ENCODE measurements at regions not wholly inside any gene's neighbourhood (a gene's known extent, or its start where the extent isn't known, plus 50 kb on each side); places are given as distances from the start of the nearest gene placed in this dataset.
"Not testable (repeated sequence)": the region's sequence is repeated elsewhere in the genome, so short reads cannot be mapped to it uniquely, and the experiment has no call there.

DNA sequence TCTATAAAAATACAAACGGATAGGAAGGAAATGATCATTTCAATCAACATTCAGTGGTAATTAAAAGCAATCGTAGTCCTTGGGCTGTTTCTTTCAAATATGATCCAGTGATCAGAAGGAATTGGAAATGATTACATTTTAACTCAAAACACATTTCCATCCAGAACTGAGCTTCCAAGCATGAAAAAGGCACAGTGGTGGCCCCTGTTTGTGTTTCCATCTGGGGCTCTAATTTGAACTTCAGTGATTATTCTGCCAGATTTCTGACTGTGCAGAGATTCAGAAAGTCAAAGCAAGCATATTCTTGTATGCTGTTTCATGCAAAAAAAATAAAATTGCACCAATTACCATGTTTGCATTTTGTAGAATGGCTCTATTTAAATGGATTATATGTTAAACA lies 157.0 kb upstream of the LMNTD1 start:
- H3K27me3 Mint-ChIP-seq (ENCODE audit: low read depth), result peaks cover 8% of the 10 kb centered on the region
- H3K27ac Mint-ChIP-seq, result no peak overlapping the region
- ATAC-seq (no peak), DNase-seq (ENCODE audit: low spot score) (no peak)
- ChIA-PET CTCF (no interaction called here), POLR2A (no interaction called here)
- H3K36me3 Mint-ChIP-seq, result peaks cover 56% of the 10 kb centered on the region
- TF ChIP-seq, protein P1, sequence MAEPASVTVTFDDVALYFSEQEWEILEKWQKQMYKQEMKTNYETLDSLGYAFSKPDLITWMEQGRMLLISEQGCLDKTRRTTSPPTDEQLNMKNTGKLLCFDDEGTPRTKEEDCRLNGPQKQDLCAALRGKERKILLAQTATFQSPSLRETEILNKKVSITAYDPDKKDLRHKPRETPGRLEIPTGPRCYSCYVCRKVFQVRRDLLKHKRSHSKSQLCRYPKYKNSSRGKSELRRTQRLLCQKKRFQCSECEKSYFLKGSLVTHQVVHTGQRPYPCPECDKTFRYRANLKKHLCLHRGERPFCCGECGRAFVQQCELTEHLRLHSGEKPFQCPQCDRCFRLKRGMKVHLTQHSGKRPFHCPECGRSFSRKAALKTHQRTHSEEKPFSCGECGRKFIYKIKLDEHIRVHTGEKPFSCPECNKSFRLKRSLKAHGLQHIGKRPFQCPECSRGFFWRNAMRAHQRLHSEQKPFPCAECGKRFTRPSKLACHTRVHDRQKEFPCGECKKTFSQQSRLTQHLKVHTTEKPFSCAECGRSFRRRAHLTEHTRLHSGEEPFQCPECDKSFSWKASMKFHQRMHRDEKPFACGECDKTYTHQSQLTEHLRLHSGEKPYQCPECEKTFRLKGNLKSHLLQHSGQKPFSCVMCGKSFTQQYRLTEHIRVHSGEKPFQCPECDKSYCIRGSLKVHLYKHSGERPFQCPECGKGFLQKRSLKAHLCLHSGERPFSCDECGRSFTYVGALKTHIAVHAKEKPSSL (CRISPR knock-in tag; conservative IDR thresholded peaks at IDR 0.05), result no peak
- TF ChIP-seq ATF1 (CRISPR knock-in tag; IDR thresholded peaks at IDR 0.05), result no peak
- TF ChIP-seq JAZF1 (CRISPR knock-in tag; IDR thresholded peaks at IDR 0.05), result no peak
- TF ChIP-seq ZBTB21 (CRISPR knock-in tag; IDR thresholded peaks at IDR 0.05; ENCODE audit: borderline replicate concordance), result no peak
- TF ChIP-seq, protein P2, sequence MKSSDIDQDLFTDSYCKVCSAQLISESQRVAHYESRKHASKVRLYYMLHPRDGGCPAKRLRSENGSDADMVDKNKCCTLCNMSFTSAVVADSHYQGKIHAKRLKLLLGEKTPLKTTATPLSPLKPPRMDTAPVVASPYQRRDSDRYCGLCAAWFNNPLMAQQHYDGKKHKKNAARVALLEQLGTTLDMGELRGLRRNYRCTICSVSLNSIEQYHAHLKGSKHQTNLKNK (CRISPR knock-in tag; IDR thresholded peaks at IDR 0.05), result no peak
- TF ChIP-seq, protein P3, sequence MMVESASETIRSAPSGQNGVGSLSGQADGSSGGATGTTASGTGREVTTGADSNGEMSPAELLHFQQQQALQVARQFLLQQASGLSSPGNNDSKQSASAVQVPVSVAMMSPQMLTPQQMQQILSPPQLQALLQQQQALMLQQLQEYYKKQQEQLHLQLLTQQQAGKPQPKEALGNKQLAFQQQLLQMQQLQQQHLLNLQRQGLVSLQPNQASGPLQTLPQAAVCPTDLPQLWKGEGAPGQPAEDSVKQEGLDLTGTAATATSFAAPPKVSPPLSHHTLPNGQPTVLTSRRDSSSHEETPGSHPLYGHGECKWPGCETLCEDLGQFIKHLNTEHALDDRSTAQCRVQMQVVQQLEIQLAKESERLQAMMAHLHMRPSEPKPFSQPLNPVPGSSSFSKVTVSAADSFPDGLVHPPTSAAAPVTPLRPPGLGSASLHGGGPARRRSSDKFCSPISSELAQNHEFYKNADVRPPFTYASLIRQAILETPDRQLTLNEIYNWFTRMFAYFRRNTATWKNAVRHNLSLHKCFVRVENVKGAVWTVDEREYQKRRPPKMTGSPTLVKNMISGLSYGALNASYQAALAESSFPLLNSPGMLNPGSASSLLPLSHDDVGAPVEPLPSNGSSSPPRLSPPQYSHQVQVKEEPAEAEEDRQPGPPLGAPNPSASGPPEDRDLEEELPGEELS (CRISPR knock-in tag; IDR thresholded peaks at IDR 0.05), result no peak
- no peak for TF ChIP-seq ZNF671 (CRISPR knock-in tag; IDR thresholded peaks at IDR 0.05)
- no peak for TF ChIP-seq ZNF423 (CRISPR knock-in tag; IDR thresholded peaks at IDR 0.05)
- peaks cover 58% of the 10 kb centered on the region for H3K9me3 Mint-ChIP-seq
- no peak overlapping the region for H3K4me3 Mint-ChIP-seq
- 0 out of 2 replicates have a peak, but pooled peaks cover 3% of the 10 kb centered on the region for H3K4me1 Mint-ChIP-seq

DNA sequence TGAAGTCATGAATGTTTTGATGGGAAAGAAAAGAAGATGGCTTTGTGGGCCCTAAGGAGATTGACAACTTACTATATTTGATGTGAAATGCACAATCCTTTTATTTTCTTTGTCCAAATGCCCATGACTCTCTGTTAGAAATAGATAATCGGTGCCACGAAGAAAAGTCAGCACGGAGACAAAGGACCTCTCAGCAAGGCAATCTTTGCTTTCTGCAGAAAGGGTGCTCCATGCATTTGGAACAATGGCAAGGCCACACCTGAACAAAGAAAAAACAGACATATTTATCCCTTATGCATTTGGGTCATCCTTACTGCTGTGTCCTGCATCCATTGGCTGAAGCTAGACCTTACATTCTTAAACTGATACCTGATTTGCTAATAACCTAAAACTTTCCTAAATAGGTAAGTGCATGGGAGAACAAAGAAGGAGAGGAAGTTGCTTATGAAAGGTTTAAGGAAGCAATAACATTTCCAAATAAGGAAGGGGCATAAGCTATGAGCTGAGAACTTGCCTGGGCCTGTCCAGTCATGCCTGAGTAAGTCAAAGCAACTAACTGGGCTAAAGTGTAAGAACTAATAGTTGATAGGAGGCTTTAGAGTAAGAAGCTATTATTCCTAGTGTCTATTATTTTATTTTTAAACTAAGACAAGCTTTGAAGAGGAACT lies 158.0 kb upstream of the LMNTD1 start:
- DNase-seq (ENCODE audit: low spot score); ATAC-seq; H3K4me1 Mint-ChIP-seq; H3K4me3 Mint-ChIP-seq; H3K27me3 Mint-ChIP-seq (ENCODE audit: low read depth); CTCF ChIA-PET; POLR2A ChIA-PET: not testable (repeated sequence)
- Mint-ChIP-seq H3K27ac (peak overlapping the region; percentile 9; the same call in 1 of the 2 replicates), H3K36me3 (peaks cover 53% of the 10 kb centered on the region), H3K9me3 (peaks cover 50% of the 10 kb centered on the region)

DNA sequence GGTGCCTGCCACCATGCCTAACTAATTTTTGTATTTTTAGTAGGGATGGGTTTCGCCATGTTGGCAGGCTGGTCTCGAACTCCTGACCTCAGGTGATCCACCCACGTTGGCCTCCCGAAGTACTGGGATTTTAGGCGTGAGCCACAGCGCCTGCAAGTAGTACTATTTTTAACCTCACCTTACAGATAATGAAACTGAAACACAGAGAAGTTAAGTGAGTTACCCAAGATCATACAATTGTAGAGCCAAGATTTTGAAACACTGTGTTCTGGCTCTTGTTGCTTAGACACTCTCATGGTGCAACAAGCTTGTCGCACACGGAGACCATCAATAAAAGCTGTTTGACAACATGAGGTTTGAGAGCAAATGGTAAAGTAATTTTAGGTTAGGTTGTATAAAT lies 159.1 kb upstream of the LMNTD1 start:
- Mint-ChIP-seq H3K9me3 (peaks cover 43% of the 10 kb centered on the region), H3K36me3 (peaks cover 42% of the 10 kb centered on the region), H3K27ac (no peak overlapping the region), H3K4me3 (no peak overlapping the region), H3K27me3 (ENCODE audit: low read depth) (peaks cover 3% of the 10 kb centered on the region), H3K4me1 (0 out of 2 replicates have a peak, but pooled peaks cover 3% of the 10 kb centered on the region)
- no peak for TF ChIP-seq GTF2I (CRISPR knock-in tag; conservative IDR thresholded peaks at IDR 0.05)
- TF ChIP-seq, protein P4, sequence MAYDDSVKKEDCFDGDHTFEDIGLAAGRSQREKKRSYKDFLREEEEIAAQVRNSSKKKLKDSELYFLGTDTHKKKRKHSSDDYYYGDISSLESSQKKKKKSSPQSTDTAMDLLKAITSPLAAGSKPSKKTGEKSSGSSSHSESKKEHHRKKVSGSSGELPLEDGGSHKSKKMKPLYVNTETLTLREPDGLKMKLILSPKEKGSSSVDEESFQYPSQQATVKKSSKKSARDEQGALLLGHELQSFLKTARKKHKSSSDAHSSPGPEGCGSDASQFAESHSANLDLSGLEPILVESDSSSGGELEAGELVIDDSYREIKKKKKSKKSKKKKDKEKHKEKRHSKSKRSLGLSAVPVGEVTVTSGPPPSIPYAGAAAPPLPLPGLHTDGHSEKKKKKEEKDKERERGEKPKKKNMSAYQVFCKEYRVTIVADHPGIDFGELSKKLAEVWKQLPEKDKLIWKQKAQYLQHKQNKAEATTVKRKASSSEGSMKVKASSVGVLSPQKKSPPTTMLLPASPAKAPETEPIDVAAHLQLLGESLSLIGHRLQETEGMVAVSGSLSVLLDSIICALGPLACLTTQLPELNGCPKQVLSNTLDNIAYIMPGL (CRISPR knock-in tag; IDR thresholded peaks at IDR 0.05), result no peak
- TF ChIP-seq, protein P5, sequence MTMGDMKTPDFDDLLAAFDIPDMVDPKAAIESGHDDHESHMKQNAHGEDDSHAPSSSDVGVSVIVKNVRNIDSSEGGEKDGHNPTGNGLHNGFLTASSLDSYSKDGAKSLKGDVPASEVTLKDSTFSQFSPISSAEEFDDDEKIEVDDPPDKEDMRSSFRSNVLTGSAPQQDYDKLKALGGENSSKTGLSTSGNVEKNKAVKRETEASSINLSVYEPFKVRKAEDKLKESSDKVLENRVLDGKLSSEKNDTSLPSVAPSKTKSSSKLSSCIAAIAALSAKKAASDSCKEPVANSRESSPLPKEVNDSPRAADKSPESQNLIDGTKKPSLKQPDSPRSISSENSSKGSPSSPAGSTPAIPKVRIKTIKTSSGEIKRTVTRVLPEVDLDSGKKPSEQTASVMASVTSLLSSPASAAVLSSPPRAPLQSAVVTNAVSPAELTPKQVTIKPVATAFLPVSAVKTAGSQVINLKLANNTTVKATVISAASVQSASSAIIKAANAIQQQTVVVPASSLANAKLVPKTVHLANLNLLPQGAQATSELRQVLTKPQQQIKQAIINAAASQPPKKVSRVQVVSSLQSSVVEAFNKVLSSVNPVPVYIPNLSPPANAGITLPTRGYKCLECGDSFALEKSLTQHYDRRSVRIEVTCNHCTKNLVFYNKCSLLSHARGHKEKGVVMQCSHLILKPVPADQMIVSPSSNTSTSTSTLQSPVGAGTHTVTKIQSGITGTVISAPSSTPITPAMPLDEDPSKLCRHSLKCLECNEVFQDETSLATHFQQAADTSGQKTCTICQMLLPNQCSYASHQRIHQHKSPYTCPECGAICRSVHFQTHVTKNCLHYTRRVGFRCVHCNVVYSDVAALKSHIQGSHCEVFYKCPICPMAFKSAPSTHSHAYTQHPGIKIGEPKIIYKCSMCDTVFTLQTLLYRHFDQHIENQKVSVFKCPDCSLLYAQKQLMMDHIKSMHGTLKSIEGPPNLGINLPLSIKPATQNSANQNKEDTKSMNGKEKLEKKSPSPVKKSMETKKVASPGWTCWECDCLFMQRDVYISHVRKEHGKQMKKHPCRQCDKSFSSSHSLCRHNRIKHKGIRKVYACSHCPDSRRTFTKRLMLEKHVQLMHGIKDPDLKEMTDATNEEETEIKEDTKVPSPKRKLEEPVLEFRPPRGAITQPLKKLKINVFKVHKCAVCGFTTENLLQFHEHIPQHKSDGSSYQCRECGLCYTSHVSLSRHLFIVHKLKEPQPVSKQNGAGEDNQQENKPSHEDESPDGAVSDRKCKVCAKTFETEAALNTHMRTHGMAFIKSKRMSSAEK (CRISPR knock-in tag; IDR thresholded peaks at IDR 0.05; ENCODE audit: borderline replicate concordance), result no peak
- no peak for TF ChIP-seq RORB (CRISPR knock-in tag; IDR thresholded peaks at IDR 0.05)
- TF ChIP-seq MXD4 (CRISPR knock-in tag; IDR thresholded peaks at IDR 0.05; ENCODE audit: borderline replicate concordance), result no peak
- TF ChIP-seq, protein P6, sequence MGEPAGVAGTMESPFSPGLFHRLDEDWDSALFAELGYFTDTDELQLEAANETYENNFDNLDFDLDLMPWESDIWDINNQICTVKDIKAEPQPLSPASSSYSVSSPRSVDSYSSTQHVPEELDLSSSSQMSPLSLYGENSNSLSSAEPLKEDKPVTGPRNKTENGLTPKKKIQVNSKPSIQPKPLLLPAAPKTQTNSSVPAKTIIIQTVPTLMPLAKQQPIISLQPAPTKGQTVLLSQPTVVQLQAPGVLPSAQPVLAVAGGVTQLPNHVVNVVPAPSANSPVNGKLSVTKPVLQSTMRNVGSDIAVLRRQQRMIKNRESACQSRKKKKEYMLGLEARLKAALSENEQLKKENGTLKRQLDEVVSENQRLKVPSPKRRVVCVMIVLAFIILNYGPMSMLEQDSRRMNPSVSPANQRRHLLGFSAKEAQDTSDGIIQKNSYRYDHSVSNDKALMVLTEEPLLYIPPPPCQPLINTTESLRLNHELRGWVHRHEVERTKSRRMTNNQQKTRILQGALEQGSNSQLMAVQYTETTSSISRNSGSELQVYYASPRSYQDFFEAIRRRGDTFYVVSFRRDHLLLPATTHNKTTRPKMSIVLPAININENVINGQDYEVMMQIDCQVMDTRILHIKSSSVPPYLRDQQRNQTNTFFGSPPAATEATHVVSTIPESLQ (CRISPR knock-in tag; IDR thresholded peaks at IDR 0.05), result no peak
- no peak for TF ChIP-seq OVOL2 (CRISPR knock-in tag; IDR thresholded peaks at IDR 0.05; ENCODE audit: borderline replicate concordance)
- TF ChIP-seq, protein P7, sequence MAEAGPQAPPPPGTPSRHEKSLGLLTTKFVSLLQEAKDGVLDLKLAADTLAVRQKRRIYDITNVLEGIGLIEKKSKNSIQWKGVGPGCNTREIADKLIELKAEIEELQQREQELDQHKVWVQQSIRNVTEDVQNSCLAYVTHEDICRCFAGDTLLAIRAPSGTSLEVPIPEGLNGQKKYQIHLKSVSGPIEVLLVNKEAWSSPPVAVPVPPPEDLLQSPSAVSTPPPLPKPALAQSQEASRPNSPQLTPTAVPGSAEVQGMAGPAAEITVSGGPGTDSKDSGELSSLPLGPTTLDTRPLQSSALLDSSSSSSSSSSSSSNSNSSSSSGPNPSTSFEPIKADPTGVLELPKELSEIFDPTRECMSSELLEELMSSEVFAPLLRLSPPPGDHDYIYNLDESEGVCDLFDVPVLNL (CRISPR knock-in tag; IDR thresholded peaks at IDR 0.05; ENCODE audit: borderline replicate concordance, low read depth), result no peak
- TF ChIP-seq IRF2 (CRISPR knock-in tag; IDR thresholded peaks at IDR 0.05; ENCODE audit: borderline replicate concordance, low read depth), result no peak
- ChIA-PET POLR2A (no interaction called here), CTCF (no interaction called here)
- ATAC-seq (no peak), DNase-seq (ENCODE audit: low spot score) (no peak)
